Tibial nerve (tissue), 4 donors: ENCODE measurements at regions not wholly inside any gene's neighbourhood (a gene's known extent, or its start where the extent isn't known, plus 50 kb on each side); places are given as distances from the start of the nearest gene placed in this dataset.
"Not testable (repeated sequence)": the region's sequence is repeated elsewhere in the genome, so short reads cannot be mapped to it uniquely, and the experiment has no call there.

Experiments
- DNase-seq, 2 donors: peaks; one replicate each; pipeline ENCODE4 v3.0.0-alpha.2; 2019; ENCODE audit warnings: low spot score in 2 of 2
- H3K27ac ChIP-seq, 4 donors: fragments of 200-600 bp; sonication (generic) in 3 of 4; one replicate each; pipeline ENCODE4 v1.5.1; 2017 to 2019; ENCODE audit warnings: mild to moderate bottlenecking in 1 of 4
- H3K27me3 ChIP-seq, 2 donors: fragments of 200-600 bp; sonication (generic) in 1 of 2; one replicate each; pipeline versions ENCODE4 v1.5.1 to v1.6.0; 2017 to 2019
- H3K36me3 ChIP-seq, 3 donors: fragments of 200-600 bp; sonication (generic); one replicate each; pipeline ENCODE4 v1.5.1; 2018 to 2019
- H3K4me1 ChIP-seq, 4 donors: fragments of 200-600 bp; sonication (generic) in 3 of 4; one replicate each; pipeline ENCODE4 v1.5.1; 2017 to 2019
- H3K4me3 ChIP-seq, 4 donors: fragments of 200-600 bp; sonication (generic) in 3 of 4; one replicate each; pipeline ENCODE4 v1.5.1; 2017 to 2019; ENCODE audit warnings: mild to moderate bottlenecking in 1 of 4, moderate library complexity in 1 of 4
- H3K9me3 ChIP-seq, 4 donors: fragments of 200-600 bp; sonication (generic) in 3 of 4; one replicate each; pipeline ENCODE4 v1.5.1; 2017 to 2019
- CTCF ChIP-seq, 5 experiments: fragments of 200-600 bp in 3 of 5; fragments of 450-650 bp in 2 of 5; sonication (generic) in 3 of 5; IDR thresholded peaks; one replicate each; pipeline ENCODE4 v1.5.1; 2016 to 2019; ENCODE audit warnings: antibody characterized with exemption in 5 of 5, mild to moderate bottlenecking in 3 of 5, moderate library complexity in 2 of 5
- EP300 ChIP-seq, 2 donors: sonication (generic); formaldehyde crosslinking; IDR thresholded peaks; one replicate each; pipeline ENCODE4 v1.6.1; 2017; ENCODE audit warnings: antibody characterized with exemption in 2 of 2, mild to moderate bottlenecking in 1 of 2
- POLR2A ChIP-seq, 2 donors: fragments of 450-650 bp; IDR thresholded peaks; one replicate each; pipeline ENCODE4 v1.6.1; 2017; ENCODE audit warnings: antibody characterized with exemption in 2 of 2, mild to moderate bottlenecking in 2 of 2, moderate library complexity in 2 of 2
- WGBS, 2 donors: methylation state at CpG; one replicate each; pipeline ENCODE4 v1.1.5; 2018; 5-methylcytosine and 5-hydroxymethylcytosine counted together

- Histone ChIP-seq H3K36me3 (no peaks in the 10 kb centered on the region), H3K9me3 (no peaks in the 10 kb centered on the region), H3K27ac (no peak overlapping the region), H3K4me1 (no peaks in the 10 kb centered on the region), H3K27me3 (no peaks in the 10 kb centered on the region), H3K4me3 (no peak overlapping the region)
- WGBS, 2 donors, result 96 to 98% methylated on average over 4 of the region's 4 CpGs
- TF ChIP-seq CTCF (IDR thresholded peaks at IDR 0.05) (no peak), POLR2A (IDR thresholded peaks at IDR 0.05) (no peak)
- DNase-seq, result no peak
Observed at GRCh38 chr6:112470376-112470775, 123.2 kb downstream of the RFPL4B start.

- no peak overlapping the region for H3K27ac ChIP-seq
- H3K9me3 ChIP-seq, result no peaks in the 10 kb centered on the region
- no peak overlapping the region for H3K4me3 ChIP-seq
- H3K4me1 ChIP-seq, result no peaks in the 10 kb centered on the region
- 81 to 97% methylated on average over 1 of the region's 1 CpG for WGBS, 2 donors
- no peak for TF ChIP-seq EP300 (IDR thresholded peaks at IDR 0.05)
- no peak for TF ChIP-seq POLR2A (IDR thresholded peaks at IDR 0.05)
- TF ChIP-seq CTCF (IDR thresholded peaks at IDR 0.05), result no peak
- no peaks in the 10 kb centered on the region for H3K27me3 ChIP-seq
- H3K36me3 ChIP-seq, result no peaks in the 10 kb centered on the region
- no peak for DNase-seq
Observed at GRCh38 chr6:112470950-112471349, 123.8 kb downstream of the RFPL4B start.

- Histone ChIP-seq H3K27me3 (no peaks in the 10 kb centered on the region), H3K27ac (no peak overlapping the region), H3K9me3 (no peaks in the 10 kb centered on the region), H3K4me3 (no peak overlapping the region), H3K4me1 (no peaks in the 10 kb centered on the region), H3K36me3 (no peaks in the 10 kb centered on the region)
- no peak for DNase-seq
- no peak for TF ChIP-seq EP300 (IDR thresholded peaks at IDR 0.05)
- no peak for TF ChIP-seq POLR2A (IDR thresholded peaks at IDR 0.05)
- no peak for TF ChIP-seq CTCF (IDR thresholded peaks at IDR 0.05)
Observed at GRCh38 chr6:112475083-112475482, 128.0 kb downstream of the RFPL4B start.

GRCh38 chr6:112477125-112477524, 130.0 kb downstream of the RFPL4B start:
- TF ChIP-seq CTCF (IDR thresholded peaks at IDR 0.05), result no peak
- no peak for TF ChIP-seq EP300 (IDR thresholded peaks at IDR 0.05)
- no peak for TF ChIP-seq POLR2A (IDR thresholded peaks at IDR 0.05)
- Histone ChIP-seq H3K4me1 (no peaks in the 10 kb centered on the region), H3K27ac (no peak overlapping the region), H3K4me3 (no peak overlapping the region), H3K9me3 (no peaks in the 10 kb centered on the region), H3K27me3 (no peaks in the 10 kb centered on the region), H3K36me3 (no peaks in the 10 kb centered on the region)
- DNase-seq, result no peak
- 82 to 84% methylated on average over 5 of the region's 5 CpGs for WGBS, 2 donors

- no peak for DNase-seq
- WGBS, 2 donors, result 11 to 26% methylated on average over 2 of the region's 2 CpGs
- no peak for TF ChIP-seq POLR2A (IDR thresholded peaks at IDR 0.05)
- TF ChIP-seq EP300 (IDR thresholded peaks at IDR 0.05), result no peak
- no peak for TF ChIP-seq CTCF (IDR thresholded peaks at IDR 0.05)
- H3K9me3 ChIP-seq, result no peaks in the 10 kb centered on the region
- no peaks in the 10 kb centered on the region for H3K27me3 ChIP-seq
- H3K27ac ChIP-seq, result no peak overlapping the region
- no peaks in the 10 kb centered on the region for H3K36me3 ChIP-seq
- no peaks in the 10 kb centered on the region for H3K4me1 ChIP-seq
- no peak overlapping the region for H3K4me3 ChIP-seq
Observed at GRCh38 chr6:112478036-112478435, 130.9 kb downstream of the RFPL4B start.

GRCh38 chr6:112479975-112480374, 132.8 kb downstream of the RFPL4B start:
- not testable (repeated sequence) for H3K36me3 ChIP-seq, H3K4me1 ChIP-seq, H3K9me3 ChIP-seq, H3K27me3 ChIP-seq, DNase-seq, H3K27ac ChIP-seq, H3K4me3 ChIP-seq
- WGBS, 2 donors, result 94 to 98% methylated on average over 5 of the region's 5 CpGs
